SU-DHL-6 (cell line): ENCODE measurements at regions not wholly inside any gene's neighbourhood (a gene's known extent, or its start where the extent isn't known, plus 50 kb on each side); places are given as distances from the start of the nearest gene placed in this dataset.

Experiments used
- H2AFZ ChIP-seq: fragments of 200-600 bp; sonication (generic); 2 replicates; pipeline ENCODE4 v1.6.1; 2014; ENCODE audit warnings: low read depth, mild to moderate bottlenecking, moderate library complexity, mixed read lengths, antibody characterized with exemption, low read length; ENCODE audit not compliant: severe bottlenecking
- H3F3A ChIP-seq: fragments of 200-600 bp; shearing (Covaris generic); 2 replicates; pipeline ENCODE4 v1.6.0; 2016; ENCODE audit warnings: antibody characterized with exemption, mild to moderate bottlenecking; ENCODE audit not compliant: insufficient read depth
- H3K27ac ChIP-seq: fragments of 200-600 bp; sonication (generic); 2 replicates; pipeline ENCODE4 v1.5.1; 2016; ENCODE audit warnings: low read depth, mild to moderate bottlenecking, low read length, moderate library complexity, mixed read lengths
- H3K27me3 ChIP-seq: fragments of 200-600 bp; sonication (generic), shearing (Covaris generic); 2 replicates; pipeline ENCODE4 v1.6.0; 2014; ENCODE audit warnings: mild to moderate bottlenecking, low read length
- H3K36me3 ChIP-seq: fragments of 200-600 bp; sonication (generic); 2 replicates; pipeline ENCODE4 v1.6.1; 2014; ENCODE audit warnings: mild to moderate bottlenecking, low read length, mixed read lengths
- H3K4me2 ChIP-seq: fragments of 300-600, 200-600 bp; shearing (Covaris generic), sonication (generic); 2 replicates; pipeline ENCODE4 v1.6.0; 2014; ENCODE audit warnings: low read length, low read depth, mild to moderate bottlenecking; ENCODE audit not compliant: poor library complexity, severe bottlenecking
- H3K4me3 ChIP-seq: fragments of 200-600 bp; sonication (generic); 2 replicates; pipeline ENCODE4 v1.5.1; 2014; ENCODE audit warnings: antibody characterized with exemption, low read length, mild to moderate bottlenecking, mixed read lengths; ENCODE audit not compliant: insufficient read depth, poor library complexity, severe bottlenecking
- H3K79me2 ChIP-seq: fragments of 200-600 bp; sonication (generic); 2 replicates; pipeline ENCODE4 v1.6.1; 2014; ENCODE audit warnings: mild to moderate bottlenecking, low read length, moderate library complexity; ENCODE audit not compliant: insufficient read depth
- H3K9ac ChIP-seq: fragments of 200-600 bp; sonication (generic); 2 replicates; pipeline ENCODE4 v1.7.0; 2014; ENCODE audit warnings: mild to moderate bottlenecking, low read length
- H3K9me2 ChIP-seq: fragments of 200-600 bp; sonication (generic); replicated peaks from 2 replicates; pipeline ENCODE4 v1.6.1; 2014; ENCODE audit warnings: low read length; ENCODE audit not compliant: insufficient read depth
- H3K9me3 ChIP-seq: fragments of 200-600 bp; sonication (generic); 2 replicates; pipeline ENCODE4 v1.6.1; 2014; ENCODE audit warnings: low read length, mixed read lengths; ENCODE audit not compliant: insufficient read depth
- H4K20me1 ChIP-seq: fragments of 200-600 bp; sonication (generic); 2 replicates; pipeline ENCODE4 v1.6.1; 2014; ENCODE audit warnings: low read depth, mild to moderate bottlenecking, antibody characterized with exemption, low read length, moderate library complexity, mixed read lengths
- EZH2phosphoT487 ChIP-seq: fragments of 200-600 bp; sonication (generic), shearing (Covaris generic); conservative IDR thresholded peaks from 2 replicates; pipeline ENCODE4 v1.6.1; 2018; ENCODE audit warnings: mild to moderate bottlenecking, antibody characterized with exemption, low read length, moderate library complexity, mixed read lengths
- TF ChIP-seq, protein P1 (sequence below): fragments of 200-600 bp; sonication (generic); IDR thresholded peaks from one replicate; pipeline ENCODE4 v1.5.1; 2017; ENCODE audit warnings: antibody characterized with exemption, mild to moderate bottlenecking, low read length, moderate library complexity; ENCODE audit not compliant: insufficient read depth, poor library complexity, severe bottlenecking

GRCh38 chr13:73496711-73497110, 437.9 kb downstream of the KLF5 start:
- H2AFZ ChIP-seq = no peak overlapping the region
- H3K27me3 ChIP-seq = no peaks in the 10 kb centered on the region
- no peaks in the 10 kb centered on the region for H3F3A ChIP-seq
- no peak overlapping the region for H3K4me2 ChIP-seq
- no peaks in the 10 kb centered on the region for H3K9me2 ChIP-seq
- H3K9me3 ChIP-seq = no peaks in the 10 kb centered on the region
- no peaks in the 10 kb centered on the region for H4K20me1 ChIP-seq
- H3K79me2 ChIP-seq = no peaks in the 10 kb centered on the region
- no peak overlapping the region for H3K4me3 ChIP-seq
- no peaks in the 10 kb centered on the region for H3K36me3 ChIP-seq
- no peak overlapping the region for H3K9ac ChIP-seq
- no peak for TF ChIP-seq EZH2phosphoT487
- TF ChIP-seq, protein P1, sequence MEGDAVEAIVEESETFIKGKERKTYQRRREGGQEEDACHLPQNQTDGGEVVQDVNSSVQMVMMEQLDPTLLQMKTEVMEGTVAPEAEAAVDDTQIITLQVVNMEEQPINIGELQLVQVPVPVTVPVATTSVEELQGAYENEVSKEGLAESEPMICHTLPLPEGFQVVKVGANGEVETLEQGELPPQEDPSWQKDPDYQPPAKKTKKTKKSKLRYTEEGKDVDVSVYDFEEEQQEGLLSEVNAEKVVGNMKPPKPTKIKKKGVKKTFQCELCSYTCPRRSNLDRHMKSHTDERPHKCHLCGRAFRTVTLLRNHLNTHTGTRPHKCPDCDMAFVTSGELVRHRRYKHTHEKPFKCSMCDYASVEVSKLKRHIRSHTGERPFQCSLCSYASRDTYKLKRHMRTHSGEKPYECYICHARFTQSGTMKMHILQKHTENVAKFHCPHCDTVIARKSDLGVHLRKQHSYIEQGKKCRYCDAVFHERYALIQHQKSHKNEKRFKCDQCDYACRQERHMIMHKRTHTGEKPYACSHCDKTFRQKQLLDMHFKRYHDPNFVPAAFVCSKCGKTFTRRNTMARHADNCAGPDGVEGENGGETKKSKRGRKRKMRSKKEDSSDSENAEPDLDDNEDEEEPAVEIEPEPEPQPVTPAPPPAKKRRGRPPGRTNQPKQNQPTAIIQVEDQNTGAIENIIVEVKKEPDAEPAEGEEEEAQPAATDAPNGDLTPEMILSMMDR = no peak
- no peak overlapping the region for H3K27ac ChIP-seq

DNA sequence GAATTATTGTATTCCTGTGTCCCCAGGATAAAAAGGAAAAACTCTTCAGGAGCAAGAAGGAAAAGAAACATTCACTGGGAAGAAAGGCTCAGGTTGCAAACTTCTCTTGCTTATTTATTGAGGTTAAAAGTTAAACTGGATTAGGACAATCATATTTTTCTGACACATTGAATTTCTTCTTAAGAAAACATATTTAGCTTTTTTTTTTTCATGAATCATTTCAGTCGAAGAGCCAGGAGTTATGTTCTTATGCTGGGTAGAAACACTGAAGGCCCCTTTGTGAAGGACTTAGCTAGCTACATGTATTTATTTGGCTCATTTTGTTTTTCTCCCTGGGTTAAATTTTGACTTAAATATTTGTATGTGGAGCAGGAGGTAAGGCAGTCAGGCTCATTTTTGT, 434.0 kb downstream of the KLF5 start:
- Histone ChIP-seq H3K9ac (no peak overlapping the region), H3K27me3 (no peaks in the 10 kb centered on the region), H4K20me1 (no peaks in the 10 kb centered on the region), H3K36me3 (no peaks in the 10 kb centered on the region), H3K9me3 (no peaks in the 10 kb centered on the region), H2AFZ (no peak overlapping the region), H3K9me2 (no peaks in the 10 kb centered on the region), H3K27ac (no peak overlapping the region), H3K4me2 (no peak overlapping the region), H3F3A (no peaks in the 10 kb centered on the region), H3K79me2 (no peaks in the 10 kb centered on the region), H3K4me3 (no peak overlapping the region)
- TF ChIP-seq, protein P1 = no peak
- TF ChIP-seq EZH2phosphoT487 = no peak

DNA sequence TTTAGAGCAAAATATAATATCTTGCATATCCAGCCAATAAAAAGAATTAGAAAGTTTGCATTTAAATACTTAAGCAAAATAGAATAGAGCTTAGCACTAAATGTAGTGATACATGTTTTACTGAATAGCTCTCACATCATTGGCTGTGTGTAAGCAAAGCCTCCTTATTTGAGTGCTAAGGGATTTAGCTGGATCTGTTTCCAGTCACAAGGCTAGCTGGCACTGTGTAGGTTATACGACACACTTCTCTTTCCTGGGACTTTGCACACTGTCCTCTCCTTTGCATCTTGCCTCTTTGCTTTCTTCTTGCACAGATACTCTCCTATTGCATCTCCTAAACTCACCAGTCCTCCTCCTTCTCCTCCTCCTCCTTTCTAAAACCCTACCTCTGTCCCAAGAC, 423.8 kb downstream of the KLF5 start:
- Histone ChIP-seq H3K79me2 (no peaks in the 10 kb centered on the region), H3F3A (no peaks in the 10 kb centered on the region), H3K9ac (no peak overlapping the region), H3K9me3 (no peaks in the 10 kb centered on the region), H3K27me3 (no peaks in the 10 kb centered on the region), H4K20me1 (no peaks in the 10 kb centered on the region), H3K36me3 (no peaks in the 10 kb centered on the region), H3K4me3 (no peak overlapping the region), H3K4me2 (no peak overlapping the region), H3K9me2 (no peaks in the 10 kb centered on the region; the same call in 1 of the 2 replicates), H3K27ac (no peak overlapping the region), H2AFZ (no peak overlapping the region)
- no peak for TF ChIP-seq EZH2phosphoT487
- TF ChIP-seq, protein P1 = no peak
